ENCODE measurements at regions not wholly inside any gene's neighbourhood (a gene's known extent, or its start where the extent isn't known, plus 50 kb on each side); places are given as distances from the start of the nearest gene placed in this dataset.

DNA sequence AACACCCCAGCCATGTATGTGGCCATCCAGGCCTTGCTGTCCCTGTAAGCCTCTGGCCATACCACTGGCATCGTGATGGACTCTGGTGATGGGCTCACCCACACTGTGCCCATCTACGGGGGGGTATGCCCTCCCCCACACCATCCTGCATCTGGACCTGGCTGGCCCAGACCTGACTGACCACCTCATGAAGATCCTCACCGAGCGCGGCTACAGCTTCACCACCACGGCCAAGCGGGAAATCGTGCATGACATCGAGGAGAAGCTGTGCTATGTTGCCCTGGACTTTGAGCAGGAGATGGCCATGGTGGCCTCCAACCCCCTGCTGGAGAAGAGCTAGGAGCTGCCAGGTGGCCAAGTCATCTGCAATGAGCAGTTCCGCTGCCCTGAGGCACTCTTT is 80.4 kb upstream of the ZCCHC2 start:
- Histone ChIP-seq H3K36me3 (no peaks in the 10 kb centered on the region), H3K4me1 (peaks cover 0 to 10% of the 10 kb centered on the region in 2 donors), H3K27me3 (no peaks in the 10 kb centered on the region), H3K27ac (no peak overlapping the region), H3K9me3 (no peaks in the 10 kb centered on the region), H3K4me3 (no peak overlapping the region)
- TF ChIP-seq, protein P1, sequence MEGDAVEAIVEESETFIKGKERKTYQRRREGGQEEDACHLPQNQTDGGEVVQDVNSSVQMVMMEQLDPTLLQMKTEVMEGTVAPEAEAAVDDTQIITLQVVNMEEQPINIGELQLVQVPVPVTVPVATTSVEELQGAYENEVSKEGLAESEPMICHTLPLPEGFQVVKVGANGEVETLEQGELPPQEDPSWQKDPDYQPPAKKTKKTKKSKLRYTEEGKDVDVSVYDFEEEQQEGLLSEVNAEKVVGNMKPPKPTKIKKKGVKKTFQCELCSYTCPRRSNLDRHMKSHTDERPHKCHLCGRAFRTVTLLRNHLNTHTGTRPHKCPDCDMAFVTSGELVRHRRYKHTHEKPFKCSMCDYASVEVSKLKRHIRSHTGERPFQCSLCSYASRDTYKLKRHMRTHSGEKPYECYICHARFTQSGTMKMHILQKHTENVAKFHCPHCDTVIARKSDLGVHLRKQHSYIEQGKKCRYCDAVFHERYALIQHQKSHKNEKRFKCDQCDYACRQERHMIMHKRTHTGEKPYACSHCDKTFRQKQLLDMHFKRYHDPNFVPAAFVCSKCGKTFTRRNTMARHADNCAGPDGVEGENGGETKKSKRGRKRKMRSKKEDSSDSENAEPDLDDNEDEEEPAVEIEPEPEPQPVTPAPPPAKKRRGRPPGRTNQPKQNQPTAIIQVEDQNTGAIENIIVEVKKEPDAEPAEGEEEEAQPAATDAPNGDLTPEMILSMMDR (IDR thresholded peaks at IDR 0.05), result no peak
- intact Hi-C loops (cut with DNase I), result no loop called here
- DNase-seq (ENCODE audit: low spot score in 2 of 2), result peak in 1 of 2 donors; percentile 55

DNA sequence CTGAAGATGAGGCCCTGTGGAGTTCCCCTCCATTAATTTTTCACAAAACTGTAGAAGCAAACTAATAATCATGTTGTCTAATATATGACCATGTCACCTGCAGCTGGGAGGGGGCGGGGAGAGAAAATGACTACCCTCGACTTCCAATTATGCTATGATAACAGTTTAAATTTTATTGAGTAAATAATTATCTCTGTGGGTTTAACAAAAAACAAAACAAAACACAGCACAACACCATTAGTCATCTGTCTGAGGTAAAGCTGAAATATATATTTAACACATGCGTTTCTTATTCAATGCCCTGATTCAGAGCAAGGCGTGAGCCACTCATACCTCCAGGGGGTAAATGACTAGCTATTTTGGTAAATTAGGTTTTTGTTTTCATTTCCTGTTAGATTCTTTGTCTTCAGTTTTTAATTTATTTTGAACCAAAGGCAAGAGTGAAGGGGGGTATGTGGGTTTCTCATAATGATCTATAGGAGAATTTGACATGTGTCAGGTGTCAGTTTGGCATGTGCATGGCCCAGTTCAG is 77.4 kb upstream of the ZCCHC2 start:
- TF ChIP-seq, protein P1 (IDR thresholded peaks at IDR 0.05), result no peak
- DNase-seq (ENCODE audit: low spot score in 2 of 2), result no peak
- H3K9me3 ChIP-seq, result no peaks in the 10 kb centered on the region
- H3K4me3 ChIP-seq, result no peak overlapping the region
- H3K36me3 ChIP-seq, result no peaks in the 10 kb centered on the region
- intact Hi-C loops (cut with DNase I), result no loop called here
- H3K4me1 ChIP-seq, result peaks cover 0 to 2% of the 10 kb centered on the region in 2 donors
- H3K27ac ChIP-seq, result no peak overlapping the region
- H3K27me3 ChIP-seq, result no peaks in the 10 kb centered on the region

DNA sequence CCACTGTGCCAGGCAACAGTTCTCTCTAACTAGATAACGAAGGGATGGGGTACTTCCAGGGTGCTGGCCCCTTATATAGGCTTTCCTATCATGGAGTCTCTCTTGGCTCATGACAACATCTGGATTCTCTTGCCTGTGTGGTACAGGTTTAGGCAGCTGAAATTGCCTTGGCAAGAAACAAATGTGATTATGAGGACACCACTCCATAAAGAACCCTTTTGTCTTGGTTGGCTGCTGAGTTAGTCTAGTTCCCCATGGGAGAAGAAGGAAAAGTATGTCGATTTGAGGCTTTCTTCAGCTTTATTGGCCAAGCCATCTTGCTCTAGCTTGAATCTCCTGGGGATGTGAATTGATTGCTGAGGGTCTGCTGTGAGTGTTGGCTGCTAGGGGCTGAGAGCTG is 76.3 kb upstream of the ZCCHC2 start:
- intact Hi-C loops (cut with DNase I), result no loop called here
- TF ChIP-seq, protein P1 (IDR thresholded peaks at IDR 0.05), result no peak
- DNase-seq (ENCODE audit: low spot score in 2 of 2), result no peak
- H3K4me3 ChIP-seq, result no peak overlapping the region
- H3K27me3 ChIP-seq, result no peaks in the 10 kb centered on the region
- H3K9me3 ChIP-seq, result no peaks in the 10 kb centered on the region
- H3K36me3 ChIP-seq, result no peaks in the 10 kb centered on the region
- H3K27ac ChIP-seq, result no peak overlapping the region
- H3K4me1 ChIP-seq, result peaks cover 0 to 10% of the 10 kb centered on the region in 2 donors

DNA sequence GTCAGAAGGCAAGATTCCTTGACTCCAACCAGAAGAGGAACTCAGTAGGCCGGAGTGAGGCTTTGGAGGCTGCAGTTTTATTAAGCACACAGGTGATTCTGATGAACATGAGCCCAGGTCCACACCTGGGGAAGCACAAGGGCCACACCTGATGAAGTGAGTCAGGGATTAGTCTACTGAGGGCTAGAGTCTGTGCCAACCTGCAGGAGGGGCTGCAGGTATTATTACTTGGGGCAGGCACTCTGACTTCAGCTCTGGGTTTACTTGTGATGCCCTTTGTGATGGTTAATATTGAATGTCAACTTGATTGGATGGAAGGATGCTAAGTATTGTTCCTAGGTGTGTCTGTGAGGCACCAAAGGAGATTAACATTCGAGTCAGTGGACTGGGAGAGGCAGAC is 75.2 kb upstream of the ZCCHC2 start:
- peaks cover 0 to 10% of the 10 kb centered on the region in 2 donors for H3K4me1 ChIP-seq
- H3K27ac ChIP-seq, result no peak overlapping the region
- TF ChIP-seq, protein P1 (IDR thresholded peaks at IDR 0.05), result no peak
- no peak overlapping the region for H3K4me3 ChIP-seq
- intact Hi-C loops (cut with DNase I), result no loop called here
- no peaks in the 10 kb centered on the region for H3K27me3 ChIP-seq
- H3K9me3 ChIP-seq, result no peaks in the 10 kb centered on the region
- no peak for DNase-seq (ENCODE audit: low spot score in 2 of 2)
- H3K36me3 ChIP-seq, result no peaks in the 10 kb centered on the region

DNA sequence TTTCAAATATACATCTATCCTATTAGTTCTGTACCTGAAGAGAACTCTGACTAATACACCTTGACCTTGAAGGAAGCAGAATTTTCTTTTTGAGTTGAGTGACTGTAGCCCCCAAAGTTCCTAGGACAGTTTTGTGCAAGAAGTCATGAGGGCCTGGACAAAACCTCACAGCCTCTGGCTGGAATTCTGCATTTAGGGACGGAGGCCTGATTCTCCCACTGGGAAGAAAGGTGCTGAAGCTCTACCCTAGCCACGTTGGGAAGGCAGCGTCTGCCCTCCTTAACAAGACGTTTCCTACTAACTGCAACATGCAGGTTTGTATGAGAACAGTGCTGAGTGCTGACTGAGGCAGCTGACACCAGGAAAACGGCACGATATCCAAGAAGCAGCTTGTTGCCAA is 74.4 kb upstream of the ZCCHC2 start:
- Histone ChIP-seq H3K9me3 (no peaks in the 10 kb centered on the region), H3K36me3 (no peaks in the 10 kb centered on the region), H3K27ac (no peak overlapping the region), H3K4me1 (peaks cover 0 to 10% of the 10 kb centered on the region in 2 donors), H3K27me3 (no peaks in the 10 kb centered on the region), H3K4me3 (no peak overlapping the region)
- DNase-seq (ENCODE audit: low spot score in 2 of 2), result no peak
- TF ChIP-seq, protein P1 (IDR thresholded peaks at IDR 0.05), result no peak
- intact Hi-C loops (cut with DNase I), result no loop called here
